RPMI8226 (cell line): ENCODE measurements at regions not wholly inside any gene's neighbourhood (a gene's known extent, or its start where the extent isn't known, plus 50 kb on each side); places are given as distances from the start of the nearest gene placed in this dataset.

Experiments
- DNase-seq: peaks from one replicate; pipeline ENCODE4 v3.0.0-alpha.2; 2015

GRCh38 chr20:54272901-54273488, 65.1 kb downstream of the PFDN4 start:
- no peak for DNase-seq

GRCh38 chr20:54275359-54276111, 67.6 kb downstream of the PFDN4 start:
- no peak for DNase-seq

- DNase-seq: no peak
Measured at GRCh38 chr20:54276577-54277169, 68.8 kb downstream of the PFDN4 start.

GRCh38 chr20:54278262-54278661, 70.4 kb downstream of the PFDN4 start:
- DNase-seq: no peak

- no peak for DNase-seq
Measured at GRCh38 chr20:54282625-54283024, 74.7 kb downstream of the PFDN4 start.

GRCh38 chr20:54283253-54283652, 75.4 kb downstream of the PFDN4 start:
- DNase-seq: no peak

- DNase-seq: no peak
Measured at GRCh38 chr20:54284928-54285704, 77.2 kb downstream of the PFDN4 start.

GRCh38 chr20:54290636-54291035, 82.7 kb downstream of the PFDN4 start:
- no peak for DNase-seq

GRCh38 chr20:54291339-54292010, 83.6 kb downstream of the PFDN4 start:
- no peak for DNase-seq

- no peak for DNase-seq
Measured at GRCh38 chr20:54292185-54292584, 84.3 kb downstream of the PFDN4 start.

GRCh38 chr20:54293526-54293925, 85.6 kb downstream of the PFDN4 start:
- DNase-seq: no peak

GRCh38 chr20:54294094-54294493, 86.2 kb downstream of the PFDN4 start:
- no peak for DNase-seq

- no peak for DNase-seq
Measured at GRCh38 chr20:54295686-54296085, 87.8 kb downstream of the PFDN4 start.

- DNase-seq: no peak
Measured at GRCh38 chr20:54305421-54305820, 97.5 kb downstream of the PFDN4 start.

- DNase-seq: no peak
Measured at GRCh38 chr20:54306985-54307710, 99.3 kb downstream of the PFDN4 start.

GRCh38 chr20:54308804-54309203, 100.9 kb downstream of the PFDN4 start:
- no peak for DNase-seq

GRCh38 chr20:54318892-54319291, 111.0 kb downstream of the PFDN4 start:
- no peak for DNase-seq

- no peak for DNase-seq
Measured at GRCh38 chr20:54320148-54320607, 112.3 kb downstream of the PFDN4 start.

- DNase-seq: no peak
Measured at GRCh38 chr20:54321352-54322087, 113.6 kb downstream of the PFDN4 start.

- no peak for DNase-seq
Measured at GRCh38 chr20:54323227-54323734, 115.4 kb downstream of the PFDN4 start.

GRCh38 chr20:54324041-54324440, 116.2 kb downstream of the PFDN4 start:
- DNase-seq: no peak
